Breast epithelium (tissue), 3 donors: ENCODE measurements at regions not wholly inside any gene's neighbourhood (a gene's known extent, or its start where the extent isn't known, plus 50 kb on each side); places are given as distances from the start of the nearest gene placed in this dataset.

Source experiments
- CTCF ChIP-seq, 3 donors: fragments of 450-650 bp; IDR thresholded peaks; one replicate each; pipeline ENCODE4 v1.5.1; 2016 to 2017; ENCODE audit warnings: antibody characterized with exemption in 3 of 3, mild to moderate bottlenecking in 3 of 3, moderate library complexity in 3 of 3
- POLR2A ChIP-seq: fragments of 450-650 bp; IDR thresholded peaks from one replicate; pipeline ENCODE4 v1.6.1; 2016; ENCODE audit warnings: antibody characterized with exemption, mild to moderate bottlenecking, moderate library complexity

GRCh38 chr11:122594986-122595645 is 60.4 kb upstream of the UBASH3B start:
- TF ChIP-seq CTCF (IDR thresholded peaks at IDR 0.05) (no peak), POLR2A (no peak)
